ENCODE measurements at regions not wholly inside any gene's neighbourhood (a gene's known extent, or its start where the extent isn't known, plus 50 kb on each side); places are given as distances from the start of the nearest gene placed in this dataset.

DNA sequence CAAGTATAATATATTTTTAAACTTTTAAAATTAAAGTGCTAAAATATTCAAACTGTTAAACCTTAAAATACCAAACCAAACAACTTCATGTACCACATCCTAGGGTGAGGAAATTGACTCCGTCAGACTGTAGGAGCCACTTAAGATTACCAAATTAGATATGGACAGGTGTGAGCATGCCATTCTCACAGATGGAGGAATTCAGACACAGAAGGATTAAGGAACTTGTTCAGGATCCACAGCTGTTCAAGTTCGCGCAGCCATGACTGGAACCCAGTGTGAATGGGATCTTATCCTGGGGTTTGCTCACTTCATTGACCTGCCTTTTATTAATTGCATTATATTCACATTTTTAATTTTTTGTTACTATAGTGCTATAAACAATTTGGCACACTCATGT is 224.9 kb upstream of the PCDH7 start:
- TF ChIP-seq, protein P1, sequence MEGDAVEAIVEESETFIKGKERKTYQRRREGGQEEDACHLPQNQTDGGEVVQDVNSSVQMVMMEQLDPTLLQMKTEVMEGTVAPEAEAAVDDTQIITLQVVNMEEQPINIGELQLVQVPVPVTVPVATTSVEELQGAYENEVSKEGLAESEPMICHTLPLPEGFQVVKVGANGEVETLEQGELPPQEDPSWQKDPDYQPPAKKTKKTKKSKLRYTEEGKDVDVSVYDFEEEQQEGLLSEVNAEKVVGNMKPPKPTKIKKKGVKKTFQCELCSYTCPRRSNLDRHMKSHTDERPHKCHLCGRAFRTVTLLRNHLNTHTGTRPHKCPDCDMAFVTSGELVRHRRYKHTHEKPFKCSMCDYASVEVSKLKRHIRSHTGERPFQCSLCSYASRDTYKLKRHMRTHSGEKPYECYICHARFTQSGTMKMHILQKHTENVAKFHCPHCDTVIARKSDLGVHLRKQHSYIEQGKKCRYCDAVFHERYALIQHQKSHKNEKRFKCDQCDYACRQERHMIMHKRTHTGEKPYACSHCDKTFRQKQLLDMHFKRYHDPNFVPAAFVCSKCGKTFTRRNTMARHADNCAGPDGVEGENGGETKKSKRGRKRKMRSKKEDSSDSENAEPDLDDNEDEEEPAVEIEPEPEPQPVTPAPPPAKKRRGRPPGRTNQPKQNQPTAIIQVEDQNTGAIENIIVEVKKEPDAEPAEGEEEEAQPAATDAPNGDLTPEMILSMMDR (optimal IDR thresholded peaks at IDR 0.05 in 1 of 3, IDR thresholded peaks at IDR 0.05 in 1 of 3, conservative IDR thresholded peaks at IDR 0.05 in 1 of 3; ENCODE audit: extremely low read depth in 1 of 3, insufficient read depth in 2 of 3, low read length in 3 of 3): no peak
- no peak for TF ChIP-seq EZH2 (IDR thresholded peaks at IDR 0.05; ENCODE audit: low read length)

All from keratinocyte (primary cell).